ENCODE measurements at regions not wholly inside any gene's neighbourhood (a gene's known extent, or its start where the extent isn't known, plus 50 kb on each side); places are given as distances from the start of the nearest gene placed in this dataset.

GRCh38 chr14:54219261-54220070 lies 177.3 kb upstream of the CDKN3 start:
- POLR2A ChIA-PET: no interaction called here
- DNase-seq (peak; percentile 11), ATAC-seq (no peak)
- peak overlapping the region; percentile 28 for H3K4me3 Mint-ChIP-seq
- peaks cover 14% of the 10 kb centered on the region for H3K4me1 Mint-ChIP-seq
- no peaks in the 10 kb centered on the region for H3K36me3 Mint-ChIP-seq (ENCODE audit: low read depth)
- intact Hi-C loops (cut with DNase I, micrococcal nuclease): no loop called here
- H3K9me3 Mint-ChIP-seq (ENCODE audit: low read depth): no peaks in the 10 kb centered on the region
- CTCF ChIA-PET: interaction anchor here (0.7 to 1.1 kb wide), 2 partner anchors 23 to 679 kb away, joined by 3 read pairs; no protein-coding TSS in a partner anchor
- H3K27ac Mint-ChIP-seq: no peak overlapping the region
- peaks cover 60% of the 10 kb centered on the region for H3K27me3 Mint-ChIP-seq

- POLR2A ChIA-PET: no interaction called here
- peaks cover 14% of the 10 kb centered on the region for H3K4me1 Mint-ChIP-seq
- H3K9me3 Mint-ChIP-seq (ENCODE audit: low read depth): no peaks in the 10 kb centered on the region
- no peaks in the 10 kb centered on the region for H3K36me3 Mint-ChIP-seq (ENCODE audit: low read depth)
- DNase-seq (peak; percentile 4), ATAC-seq (no peak)
- peak overlapping the region; percentile 28 for H3K4me3 Mint-ChIP-seq
- no peak overlapping the region for H3K27ac Mint-ChIP-seq
- CTCF ChIA-PET: interaction anchor here (0.6 to 0.7 kb wide), 3 partner anchors 109 to 680 kb away, joined by 3 to 4 read pairs (median 3); no protein-coding TSS in a partner anchor
- peaks cover 60% of the 10 kb centered on the region for H3K27me3 Mint-ChIP-seq
- intact Hi-C loops (cut with DNase I, micrococcal nuclease): no loop called here
Measured at GRCh38 chr14:54220071-54220703, 176.6 kb upstream of the CDKN3 start.

GRCh38 chr14:54220704-54221431 lies 175.9 kb upstream of the CDKN3 start:
- ATAC-seq (no peak), DNase-seq (no peak)
- intact Hi-C loops (cut with DNase I, micrococcal nuclease): no loop called here
- Mint-ChIP-seq H3K36me3 (ENCODE audit: low read depth) (no peaks in the 10 kb centered on the region), H3K4me1 (peaks cover 14% of the 10 kb centered on the region), H3K27ac (no peak overlapping the region), H3K4me3 (no peak overlapping the region), H3K9me3 (ENCODE audit: low read depth) (no peaks in the 10 kb centered on the region), H3K27me3 (peaks cover 60% of the 10 kb centered on the region)
- ChIA-PET POLR2A (no interaction called here), CTCF (interaction anchor here (0.6 to 0.7 kb wide), 5 partner anchors 9 to 676 kb away, joined by 3 to 4 read pairs (median 3); no protein-coding TSS in a partner anchor)

GRCh38 chr14:54221432-54221803 lies 175.4 kb upstream of the CDKN3 start:
- Mint-ChIP-seq H3K27ac (no peak overlapping the region), H3K4me3 (no peak overlapping the region), H3K9me3 (ENCODE audit: low read depth) (no peaks in the 10 kb centered on the region), H3K27me3 (peaks cover 58% of the 10 kb centered on the region), H3K4me1 (peaks cover 14% of the 10 kb centered on the region), H3K36me3 (ENCODE audit: low read depth) (no peaks in the 10 kb centered on the region)
- DNase-seq: no peak
- ChIA-PET POLR2A (no interaction called here), CTCF (interaction anchor here (0.6 to 0.7 kb wide), 3 partner anchors 9 to 513 kb away, joined by 3 to 4 read pairs (median 3); no protein-coding TSS in a partner anchor)
- intact Hi-C loops (cut with DNase I, micrococcal nuclease): no loop called here
- no peak for ATAC-seq

- CTCF ChIA-PET: no interaction called here
- Mint-ChIP-seq H3K36me3 (ENCODE audit: low read depth) (no peaks in the 10 kb centered on the region), H3K4me3 (no peak overlapping the region), H3K27me3 (peaks cover 55% of the 10 kb centered on the region), H3K9me3 (ENCODE audit: low read depth) (no peaks in the 10 kb centered on the region), H3K27ac (no peak overlapping the region), H3K4me1 (peaks cover 14% of the 10 kb centered on the region)
- no peak for DNase-seq
- intact Hi-C loops (cut with DNase I, micrococcal nuclease): no loop called here
- no peak for ATAC-seq
- POLR2A ChIA-PET: no interaction called here
Measured at GRCh38 chr14:54221971-54222370, 174.8 kb upstream of the CDKN3 start.

GRCh38 chr14:54223831-54224402 lies 172.9 kb upstream of the CDKN3 start:
- H3K4me3 Mint-ChIP-seq: no peak overlapping the region
- intact Hi-C loops (cut with DNase I, micrococcal nuclease): no loop called here
- ChIA-PET CTCF (interaction anchor here (1.8 kb wide), 1 partner anchor 124 kb away, joined by 4 read pairs; no protein-coding TSS in a partner anchor), POLR2A (no interaction called here)
- no peaks in the 10 kb centered on the region for H3K36me3 Mint-ChIP-seq (ENCODE audit: low read depth)
- no peak overlapping the region for H3K27ac Mint-ChIP-seq
- ATAC-seq: no peak
- no peak for DNase-seq
- peaks cover 46% of the 10 kb centered on the region for H3K27me3 Mint-ChIP-seq
- H3K9me3 Mint-ChIP-seq (ENCODE audit: low read depth): no peaks in the 10 kb centered on the region
- H3K4me1 Mint-ChIP-seq: peaks cover 14% of the 10 kb centered on the region

- Mint-ChIP-seq H3K27ac (no peak overlapping the region), H3K4me3 (no peak overlapping the region), H3K27me3 (peaks cover 33% of the 10 kb centered on the region), H3K4me1 (peaks cover 3% of the 10 kb centered on the region), H3K9me3 (ENCODE audit: low read depth) (no peaks in the 10 kb centered on the region), H3K36me3 (ENCODE audit: low read depth) (no peaks in the 10 kb centered on the region)
- ChIA-PET POLR2A (no interaction called here), CTCF (no interaction called here)
- intact Hi-C loops (cut with DNase I, micrococcal nuclease): no loop called here
- no peak for ATAC-seq
- no peak for DNase-seq
Measured at GRCh38 chr14:54225457-54226060, 171.2 kb upstream of the CDKN3 start.

GRCh38 chr14:54226103-54226502 lies 170.7 kb upstream of the CDKN3 start:
- peaks cover 28% of the 10 kb centered on the region for H3K27me3 Mint-ChIP-seq
- no peak overlapping the region for H3K27ac Mint-ChIP-seq
- no peaks in the 10 kb centered on the region for H3K36me3 Mint-ChIP-seq (ENCODE audit: low read depth)
- POLR2A ChIA-PET: no interaction called here
- CTCF ChIA-PET: no interaction called here
- DNase-seq: no peak
- no peaks in the 10 kb centered on the region for H3K9me3 Mint-ChIP-seq (ENCODE audit: low read depth)
- ATAC-seq: no peak
- intact Hi-C loops (cut with DNase I, micrococcal nuclease): no loop called here
- no peak overlapping the region for H3K4me3 Mint-ChIP-seq
- H3K4me1 Mint-ChIP-seq: no peaks in the 10 kb centered on the region

GRCh38 chr14:54226558-54226957 lies 170.2 kb upstream of the CDKN3 start:
- Mint-ChIP-seq H3K27me3 (peaks cover 25% of the 10 kb centered on the region), H3K36me3 (ENCODE audit: low read depth) (no peaks in the 10 kb centered on the region), H3K4me3 (no peak overlapping the region), H3K4me1 (no peaks in the 10 kb centered on the region), H3K27ac (no peak overlapping the region), H3K9me3 (ENCODE audit: low read depth) (no peaks in the 10 kb centered on the region)
- intact Hi-C loops (cut with DNase I, micrococcal nuclease): no loop called here
- CTCF ChIA-PET: no interaction called here
- POLR2A ChIA-PET: no interaction called here
- ATAC-seq (no peak), DNase-seq (no peak)

GRCh38 chr14:54229136-54229535 lies 167.7 kb upstream of the CDKN3 start:
- ChIA-PET CTCF (no interaction called here), POLR2A (no interaction called here)
- Mint-ChIP-seq H3K27ac (no peak overlapping the region), H3K36me3 (ENCODE audit: low read depth) (no peaks in the 10 kb centered on the region), H3K27me3 (peaks cover 6% of the 10 kb centered on the region), H3K9me3 (ENCODE audit: low read depth) (no peaks in the 10 kb centered on the region), H3K4me3 (no peak overlapping the region), H3K4me1 (no peaks in the 10 kb centered on the region)
- intact Hi-C loops (cut with DNase I, micrococcal nuclease): no loop called here
- DNase-seq: no peak
- ATAC-seq: no peak

GRCh38 chr14:54230645-54231044 lies 166.2 kb upstream of the CDKN3 start:
- Mint-ChIP-seq H3K9me3 (ENCODE audit: low read depth) (peaks cover 3% of the 10 kb centered on the region), H3K27ac (no peak overlapping the region), H3K27me3 (peaks cover 10% of the 10 kb centered on the region), H3K36me3 (ENCODE audit: low read depth) (no peaks in the 10 kb centered on the region), H3K4me3 (no peak overlapping the region), H3K4me1 (no peaks in the 10 kb centered on the region)
- CTCF ChIA-PET: interaction anchor here (1.1 kb wide), 1 partner anchor 9 kb away, joined by 3 read pairs; no protein-coding TSS in a partner anchor
- no peak for DNase-seq
- ATAC-seq: no peak
- intact Hi-C loops (cut with DNase I, micrococcal nuclease): no loop called here
- POLR2A ChIA-PET: no interaction called here
